HFF-Myc (cell line): ENCODE measurements at regions not wholly inside any gene's neighbourhood (a gene's known extent, or its start where the extent isn't known, plus 50 kb on each side); places are given as distances from the start of the nearest gene placed in this dataset.

Source experiments
- DNase-seq: peaks from one replicate; pipeline ENCODE4 v3.0.0-alpha.2; 2011; ENCODE audit warnings: low read depth; ENCODE audit errors: extremely low read depth
- H3K4me3 ChIP-seq: replicated peaks from 2 replicates; pipeline ENCODE4 v1.5.1; 2011; ENCODE audit warnings: low read depth, mild to moderate bottlenecking, control low read depth, low read length
- TF ChIP-seq, protein P1 (sequence below): IDR thresholded peaks from 2 replicates; pipeline ENCODE4 v1.5.1; 2012; ENCODE audit warnings: mild to moderate bottlenecking, low read depth, low read length, control low read depth; ENCODE audit errors: missing control alignments

DNA sequence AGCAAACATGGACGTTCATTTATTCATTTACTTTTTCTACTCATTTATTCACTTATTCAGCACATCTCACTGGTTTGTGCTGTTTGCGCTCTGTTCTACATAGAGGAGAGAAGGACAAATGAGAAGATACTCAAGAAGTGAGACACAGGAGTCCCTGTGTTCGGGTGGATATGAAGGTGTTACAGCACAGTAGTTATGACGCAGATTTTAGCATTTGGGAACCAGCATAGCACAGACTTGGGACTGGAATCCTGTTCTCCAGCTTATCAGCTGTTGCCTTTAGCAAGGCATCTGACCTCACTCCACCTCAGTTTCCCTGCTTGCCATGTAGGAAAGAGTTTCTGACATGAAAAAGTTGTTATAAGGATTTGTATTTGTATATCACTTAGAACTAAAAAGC, 430.1 kb downstream of the MAFB start:
- TF ChIP-seq, protein P1, sequence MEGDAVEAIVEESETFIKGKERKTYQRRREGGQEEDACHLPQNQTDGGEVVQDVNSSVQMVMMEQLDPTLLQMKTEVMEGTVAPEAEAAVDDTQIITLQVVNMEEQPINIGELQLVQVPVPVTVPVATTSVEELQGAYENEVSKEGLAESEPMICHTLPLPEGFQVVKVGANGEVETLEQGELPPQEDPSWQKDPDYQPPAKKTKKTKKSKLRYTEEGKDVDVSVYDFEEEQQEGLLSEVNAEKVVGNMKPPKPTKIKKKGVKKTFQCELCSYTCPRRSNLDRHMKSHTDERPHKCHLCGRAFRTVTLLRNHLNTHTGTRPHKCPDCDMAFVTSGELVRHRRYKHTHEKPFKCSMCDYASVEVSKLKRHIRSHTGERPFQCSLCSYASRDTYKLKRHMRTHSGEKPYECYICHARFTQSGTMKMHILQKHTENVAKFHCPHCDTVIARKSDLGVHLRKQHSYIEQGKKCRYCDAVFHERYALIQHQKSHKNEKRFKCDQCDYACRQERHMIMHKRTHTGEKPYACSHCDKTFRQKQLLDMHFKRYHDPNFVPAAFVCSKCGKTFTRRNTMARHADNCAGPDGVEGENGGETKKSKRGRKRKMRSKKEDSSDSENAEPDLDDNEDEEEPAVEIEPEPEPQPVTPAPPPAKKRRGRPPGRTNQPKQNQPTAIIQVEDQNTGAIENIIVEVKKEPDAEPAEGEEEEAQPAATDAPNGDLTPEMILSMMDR = no peak
- no peak overlapping the region for H3K4me3 ChIP-seq
- DNase-seq = no peak

- no peak for DNase-seq
- H3K4me3 ChIP-seq = no peak overlapping the region
- TF ChIP-seq, protein P1 = no peak
Measured at GRCh38 chr20:40257763-40258162, 431.3 kb downstream of the MAFB start.

DNA sequence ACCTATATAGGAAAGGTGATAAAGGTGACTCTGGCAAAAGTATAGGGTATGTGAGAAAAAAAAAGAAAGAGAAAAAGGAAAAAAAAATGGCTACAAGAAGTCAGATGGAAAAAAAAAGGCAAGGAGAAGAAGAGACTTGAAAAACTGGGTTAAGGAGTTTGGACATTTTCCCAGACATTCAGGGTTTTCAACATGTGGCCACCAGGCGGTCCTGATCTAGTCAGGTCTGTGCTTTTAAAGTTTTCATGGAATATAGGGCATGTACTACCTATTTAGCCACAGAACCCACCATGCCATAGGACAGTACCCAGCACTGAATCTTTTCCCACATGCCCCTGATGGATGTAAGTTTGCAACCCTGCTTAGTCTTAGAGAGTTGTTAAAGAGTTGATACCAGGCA, 433.7 kb downstream of the MAFB start:
- DNase-seq = peak; percentile 61
- TF ChIP-seq, protein P1 = peak; percentile 27
- H3K4me3 ChIP-seq = no peak overlapping the region

DNA sequence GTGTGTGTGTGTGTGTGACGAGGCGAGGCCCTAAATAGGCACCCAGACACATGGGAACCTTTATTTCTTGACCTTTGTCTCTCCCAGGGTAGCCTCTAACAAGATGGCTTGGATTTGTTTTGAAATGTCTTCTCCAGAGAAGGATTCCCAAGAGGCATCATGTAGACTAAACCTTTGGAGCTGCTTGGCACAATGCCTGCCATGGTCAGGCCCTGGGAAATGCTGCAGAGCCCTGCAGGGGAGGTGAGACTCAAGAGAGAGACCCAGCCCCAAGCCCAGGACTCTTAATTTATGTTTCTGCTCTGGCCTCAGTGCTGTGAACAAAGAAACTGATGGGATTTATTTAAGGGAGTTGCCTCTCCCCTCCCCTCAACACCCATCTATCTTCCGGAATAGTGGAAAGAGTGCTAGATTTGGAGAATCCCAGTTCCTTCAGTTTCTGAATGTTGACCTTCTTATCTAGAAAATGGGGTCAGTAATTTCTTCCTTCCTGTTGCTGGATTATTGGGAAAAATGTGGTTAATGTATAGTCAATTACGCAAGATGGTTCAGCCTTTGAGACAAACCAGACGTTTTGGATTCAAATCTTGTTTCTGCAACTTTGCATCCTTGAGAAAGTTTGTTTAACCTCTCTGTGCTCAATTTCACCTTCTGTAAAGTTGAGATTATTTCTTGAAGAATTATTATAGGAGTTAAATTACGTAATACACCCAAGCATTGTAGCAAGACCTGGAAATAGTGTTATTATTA, 434.8 kb downstream of the MAFB start:
- DNase-seq = no peak
- no peak overlapping the region for H3K4me3 ChIP-seq
- TF ChIP-seq, protein P1 = no peak

DNA sequence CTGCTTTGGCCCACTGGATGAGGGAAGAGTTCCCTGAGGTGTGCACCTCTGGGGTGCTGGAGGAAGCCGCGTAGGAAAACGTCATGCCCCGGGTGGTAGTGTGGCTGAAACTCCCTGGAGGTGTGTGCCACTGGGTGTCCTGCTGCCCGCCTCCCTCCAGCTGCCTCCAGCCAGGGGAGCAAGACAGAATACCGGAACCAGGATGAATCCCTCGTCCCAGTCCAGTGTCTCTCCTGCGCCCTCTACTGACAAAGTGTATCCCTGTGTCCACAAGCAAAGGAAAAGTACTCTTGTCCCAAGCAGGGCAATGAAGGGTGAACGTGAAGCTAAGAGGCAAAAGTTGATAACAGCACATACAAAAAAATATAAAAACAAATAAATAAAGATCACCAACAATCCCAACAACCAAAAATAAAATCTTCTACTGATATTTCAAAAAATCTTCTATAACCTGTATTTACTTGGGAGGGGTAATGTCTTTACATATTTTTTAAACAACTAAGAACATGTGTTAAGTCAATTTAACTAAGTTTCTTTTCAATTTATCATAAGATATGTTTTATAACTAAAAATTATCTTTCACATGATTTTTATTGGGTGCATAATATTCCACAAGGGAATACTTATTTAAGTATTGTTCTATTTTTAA, 437.6 kb downstream of the MAFB start:
- peak; percentile 26 for DNase-seq
- TF ChIP-seq, protein P1 = peak; percentile 68
- H3K4me3 ChIP-seq = no peak overlapping the region

GRCh38 chr20:40249805-40250204, 439.2 kb downstream of the MAFB start:
- TF ChIP-seq, protein P1 = no peak
- no peak for DNase-seq
- no peak overlapping the region for H3K4me3 ChIP-seq

DNA sequence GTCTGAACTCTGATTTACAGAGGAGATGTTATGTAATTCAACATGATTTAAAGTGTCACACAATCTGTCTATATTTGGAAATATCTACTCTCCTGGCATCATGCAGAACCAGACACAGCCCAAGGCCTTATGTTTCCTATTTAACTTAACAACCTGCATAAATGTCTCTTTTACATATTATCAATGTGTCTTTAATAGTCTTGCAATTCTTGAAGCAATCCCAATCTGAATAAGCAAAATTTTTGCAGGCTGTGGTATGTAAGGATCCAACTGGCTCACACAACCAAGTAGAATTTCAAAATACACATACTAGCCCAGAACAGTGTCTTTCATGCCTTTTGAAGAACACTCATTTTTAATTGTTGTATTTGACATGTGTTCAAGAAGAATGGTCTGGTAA, 443.2 kb downstream of the MAFB start:
- no peak overlapping the region for H3K4me3 ChIP-seq
- TF ChIP-seq, protein P1 = no peak
- DNase-seq = no peak
